K562 (cell line): ENCODE measurements at regions not wholly inside any gene's neighbourhood (a gene's known extent, or its start where the extent isn't known, plus 50 kb on each side); places are given as distances from the start of the nearest gene placed in this dataset.

Source experiments
- ATAC-seq: fragments of 200-7000 bp; cut with Tn5 transposase; 3 replicates; pipeline ENCODE4 v1.9.1; 2020; ENCODE audit warnings: moderate library complexity
- BruUV-seq: library from RNA; stranded (reverse); fragments of 400-500 nt; replicated peaks from 2 replicates; lab custom pipeline; 2021; lab: Mats Ljungman, UMichigan
- CTCF ChIA-PET: fragments of 300-600 bp; formaldehyde crosslinking; extraction: SDS; loops from one replicate; lab custom pipeline; 2021; ENCODE audit warnings: low intra/inter-chr PET ratio; lab: Yijun Ruan, JAX
- POLR2A ChIA-PET: fragments of 300-600, 350-650 bp; sonication (Branson Sonifier 250); formaldehyde crosslinking; extraction: SDS; loops from one replicate; lab custom pipeline; 2021; ENCODE audit warnings: antibody characterized with exemption, inconsistent platforms; lab: Yijun Ruan, JAX
- DNase-seq, 4 experiments: peaks; one replicate each; pipeline versions ENCODE4 v3.0.0 to v3.0.0-alpha.2; 2011 to 2018; ENCODE audit warnings: low spot score in 3 of 4, mixed read lengths in 3 of 4; ENCODE audit errors: extremely low read depth in 1 of 4
- FAIRE-seq: peaks from 2 replicates; lab custom pipeline; 2011; peaks lifted over from hg19 to GRCh38; lab: Jason Lieb, UNC
- H2AFZ ChIP-seq: 2 replicates; pipeline ENCODE4 v1.6.0; 2011; ENCODE audit warnings: low read depth, low read length, control low read depth, inconsistent platforms
- H3K27ac ChIP-seq: fragments of 200-600 bp; 3 replicates; pipeline ENCODE4 v1.8.0; 2011; ENCODE audit warnings: low read depth, mild to moderate bottlenecking, control low read depth, inconsistent platforms, low read length, moderate library complexity, mixed read lengths; ENCODE audit errors: extremely low read depth
- H3K27me3 ChIP-seq, 2 experiments: fragments of 300-600 bp in 1 of 2; 2 replicates in 1 of 2; 3 replicates in 1 of 2; pipeline versions ENCODE4 v1.6.0 to v1.8.0; 2011; ENCODE audit warnings: inconsistent platforms in 2 of 2, low read length in 2 of 2, mild to moderate bottlenecking in 1 of 2, mixed read lengths in 1 of 2, moderate library complexity in 1 of 2; ENCODE audit not compliant: control insufficient read depth in 2 of 2, insufficient read depth in 2 of 2
- H3K36me3 ChIP-seq: fragments of 300-600 bp; 3 replicates; pipeline ENCODE4 v1.8.0; 2011; ENCODE audit warnings: mild to moderate bottlenecking, low read length, inconsistent platforms; ENCODE audit not compliant: control insufficient read depth, insufficient read depth
- H3K4me1 ChIP-seq, 2 experiments: fragments of 200-600 bp in 1 of 2; replicated peaks in 1 of 2; 2 replicates in 1 of 2; 3 replicates in 1 of 2; pipeline versions ENCODE4 v1.5.1 to v1.8.0; 2011; ENCODE audit warnings: inconsistent platforms in 2 of 2, low read length in 2 of 2, mild to moderate bottlenecking in 1 of 2, mixed read lengths in 1 of 2, moderate library complexity in 1 of 2; ENCODE audit not compliant: control insufficient read depth in 2 of 2, insufficient read depth in 2 of 2
- H3K4me2 ChIP-seq: 2 replicates; pipeline ENCODE4 v1.6.1; 2011; ENCODE audit warnings: low read length, control low read depth, inconsistent platforms, mixed read lengths; ENCODE audit not compliant: insufficient read depth
- H3K4me3 ChIP-seq: fragments of 200-600 bp; sonication (generic), shearing (Covaris generic); 2 replicates; pipeline ENCODE4 v1.5.1; 2016; ENCODE audit warnings: control low read depth, inconsistent platforms
- H3K79me2 ChIP-seq: fragments of 200-600 bp; 3 replicates; pipeline ENCODE4 v1.8.0; 2011; ENCODE audit warnings: low read length, inconsistent platforms; ENCODE audit not compliant: control insufficient read depth, insufficient read depth
- H3K9ac ChIP-seq, 2 experiments: 2 replicates each; pipeline versions ENCODE4 v1.6.0 to v1.6.1; 2011; ENCODE audit warnings: low read depth in 2 of 2, low read length in 2 of 2, control low read depth in 1 of 2, inconsistent platforms in 1 of 2, mild to moderate bottlenecking in 1 of 2, mixed read lengths in 1 of 2; ENCODE audit not compliant: insufficient read depth in 1 of 2
- H3K9me1 ChIP-seq: one replicate; pipeline ENCODE4 v1.6.0; 2011; ENCODE audit warnings: inconsistent platforms, mild to moderate bottlenecking, low read length, moderate library complexity; ENCODE audit not compliant: control insufficient read depth, insufficient read depth
- H3K9me3 ChIP-seq: replicated peaks from 2 replicates; pipeline ENCODE4 v1.5.1; 2011; ENCODE audit warnings: low read depth, low read length, inconsistent platforms; ENCODE audit not compliant: control insufficient read depth, insufficient read depth
- H4K20me1 ChIP-seq: replicated peaks from 2 replicates; pipeline ENCODE4 v1.6.1; 2011; ENCODE audit warnings: low read length, inconsistent platforms, mixed read lengths; ENCODE audit not compliant: control insufficient read depth, insufficient read depth
- BRCA1 ChIP-seq, 2 experiments: fragments of 450-650 bp in 1 of 2; sonication (generic) in 1 of 2; formaldehyde crosslinking in 1 of 2; IDR thresholded peaks; 2 replicates each; pipeline versions ENCODE4 v1.5.0 to v1.6.1; 2017 to 2020; ENCODE audit warnings: mild to moderate bottlenecking in 1 of 2, missing genetic modification reagents in 1 of 2
- HNRNPK ChIP-seq: fragments of 200-400 bp; formaldehyde crosslinking; IDR thresholded peaks from one replicate; pipeline ENCODE4 v1.6.1; 2018; ENCODE audit warnings: mild to moderate bottlenecking, low read depth, low read length; ENCODE audit not compliant: poor library complexity, severe bottlenecking
- JUN ChIP-seq, 2 experiments: sonication (generic) in 1 of 2; formaldehyde crosslinking in 1 of 2; IDR thresholded peaks; 2 replicates each; pipeline versions ENCODE4 v1.6.1 to v1.8.0; 2012 to 2022; ENCODE audit warnings: borderline replicate concordance in 2 of 2, mild to moderate bottlenecking in 2 of 2, improper control_type of control experiment in 1 of 2, low read depth in 1 of 2, low read length in 1 of 2, missing genetic modification reagents in 1 of 2
- STAG1 ChIP-seq: sonication (generic); formaldehyde crosslinking; IDR thresholded peaks from 2 replicates; pipeline ENCODE4 v1.5.0; 2020; ENCODE audit warnings: missing genetic modification reagents, borderline replicate concordance
- TFAM ChIP-seq: fragments of 250-450 bp; sonication (Bioruptor Pico); conservative IDR thresholded peaks from 2 replicates; pipeline ENCODE4 v1.5.0; 2021; ENCODE audit warnings: mild to moderate bottlenecking, moderate library complexity
- ZNF133 ChIP-seq: fragments of 250-450 bp; sonication (Bioruptor Pico); IDR thresholded peaks from 2 replicates; pipeline ENCODE4 v1.4.0; 2020; ENCODE audit warnings: mild to moderate bottlenecking
- ZNF431 ChIP-seq: sonication (generic); formaldehyde crosslinking; IDR thresholded peaks from 2 replicates; pipeline ENCODE4 v1.8.0; 2022; ENCODE audit warnings: mild to moderate bottlenecking, missing genetic modification reagents
- WGBS: fragments of 100-300 bp; shearing (Covaris generic); methylation state at CpG from one replicate; pipeline ENCODE4 v1.1.6; 2016; ENCODE audit warnings: low coverage, mixed read lengths; ENCODE audit not compliant: insufficient coverage; ENCODE audit errors: missing lambda C conversion rate; 5-methylcytosine and 5-hydroxymethylcytosine counted together
- in situ Hi-C: fragments of 300-500 bp; cut with MboI; formaldehyde crosslinking; loops from 4 replicates; pipeline ENCODE4 v1.15.0; 2018; ENCODE audit warnings: inconsistent platforms, mixed read lengths
- intact Hi-C: fragments of 100-400 bp; cut with micrococcal nuclease; formaldehyde crosslinking; loops from 2 replicates; pipeline ENCODE4 v1.14.2; 2022
- TF ChIP-seq, protein P1 (sequence below): fragments of 150-350 bp; IDR thresholded peaks from 2 replicates; pipeline ENCODE4 v1.6.1; 2014; ENCODE audit warnings: low read depth, mild to moderate bottlenecking, low read length, borderline replicate concordance

DNA sequence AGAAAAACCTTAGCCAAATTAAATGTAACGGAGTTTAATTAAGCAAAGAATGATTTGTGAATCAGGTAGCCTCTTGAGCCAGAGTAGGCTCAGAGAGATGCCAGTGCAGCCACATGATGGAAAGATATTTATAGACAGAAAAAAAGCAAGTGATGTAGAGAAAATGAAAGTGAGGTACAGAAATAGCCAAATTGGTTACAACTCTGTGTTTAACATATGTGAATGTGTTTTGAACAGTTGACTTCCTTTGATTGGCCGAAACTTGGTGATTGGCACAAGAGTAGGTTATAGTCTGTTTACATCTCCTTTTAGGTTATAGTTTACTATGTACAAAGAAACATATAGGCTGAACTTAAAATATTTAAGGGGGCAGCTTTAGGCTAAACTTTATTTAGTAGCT, 459.9 kb upstream of the BOD1L1 start (continued):
- TF ChIP-seq HNRNPK, result no peak
- no peak for TF ChIP-seq TFAM
- TF ChIP-seq JUN (IDR thresholded peaks at IDR 0.05; ENCODE audit: borderline replicate concordance, low read depth, low read length), result no peak
- TF ChIP-seq JUN (CRISPR knock-in tag; IDR thresholded peaks at IDR 0.05; ENCODE audit: borderline replicate concordance), result no peak

DNA sequence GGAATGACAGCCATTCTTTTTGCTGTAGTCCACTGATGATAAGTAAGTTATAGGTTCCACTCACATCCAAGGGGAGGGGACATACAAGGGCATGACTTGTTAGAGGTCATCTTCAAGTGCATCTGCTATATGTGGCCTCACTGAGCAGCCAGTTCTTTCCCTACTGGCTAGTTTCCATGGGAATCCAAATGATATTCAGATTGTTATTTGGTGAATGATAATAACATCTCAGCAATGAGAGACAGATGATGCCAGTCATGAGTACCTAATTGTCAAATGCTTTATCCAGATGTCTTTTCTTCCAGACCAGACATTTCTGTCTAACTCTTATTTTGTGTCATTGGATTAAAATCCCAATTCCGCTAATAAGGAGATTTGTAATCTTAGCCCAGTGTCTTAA, 460.4 kb upstream of the BOD1L1 start:
- FAIRE-seq, result no peak
- intact Hi-C loops (no loop called here), in situ Hi-C loops (no loop called here)
- no peaks in the 10 kb centered on the region for H3K36me3 ChIP-seq
- no peaks in the 10 kb centered on the region for H3K9me1 ChIP-seq
- no peak for ATAC-seq
- no peak for DNase-seq
- CTCF ChIA-PET, result no interaction called here
- BruUV-seq, result no TSS peak
- no peaks in the 10 kb centered on the region for H3K79me2 ChIP-seq
- no peak overlapping the region for H3K4me3 ChIP-seq
- H2AFZ ChIP-seq, result no peak overlapping the region
- H3K4me1 ChIP-seq, result no peaks in the 10 kb centered on the region
- no peaks in the 10 kb centered on the region for H3K27me3 ChIP-seq
- POLR2A ChIA-PET, result no interaction called here
- H3K4me2 ChIP-seq, result no peak overlapping the region
- H3K27ac ChIP-seq, result no peak overlapping the region
- H3K9ac ChIP-seq, result no peak overlapping the region
- no peaks in the 10 kb centered on the region for H4K20me1 ChIP-seq
- no peaks in the 10 kb centered on the region for H3K9me3 ChIP-seq
- WGBS, result 0% methylated on average over 1 of the region's 1 CpG
- TF ChIP-seq BRCA1 (IDR thresholded peaks at IDR 0.05) (no peak), BRCA1 (CRISPR knock-in tag; IDR thresholded peaks at IDR 0.05) (no peak), ZNF431 (CRISPR knock-in tag) (no peak), ZNF133 (no peak), STAG1 (CRISPR knock-in tag) (no peak)
- TF ChIP-seq, protein P1, sequence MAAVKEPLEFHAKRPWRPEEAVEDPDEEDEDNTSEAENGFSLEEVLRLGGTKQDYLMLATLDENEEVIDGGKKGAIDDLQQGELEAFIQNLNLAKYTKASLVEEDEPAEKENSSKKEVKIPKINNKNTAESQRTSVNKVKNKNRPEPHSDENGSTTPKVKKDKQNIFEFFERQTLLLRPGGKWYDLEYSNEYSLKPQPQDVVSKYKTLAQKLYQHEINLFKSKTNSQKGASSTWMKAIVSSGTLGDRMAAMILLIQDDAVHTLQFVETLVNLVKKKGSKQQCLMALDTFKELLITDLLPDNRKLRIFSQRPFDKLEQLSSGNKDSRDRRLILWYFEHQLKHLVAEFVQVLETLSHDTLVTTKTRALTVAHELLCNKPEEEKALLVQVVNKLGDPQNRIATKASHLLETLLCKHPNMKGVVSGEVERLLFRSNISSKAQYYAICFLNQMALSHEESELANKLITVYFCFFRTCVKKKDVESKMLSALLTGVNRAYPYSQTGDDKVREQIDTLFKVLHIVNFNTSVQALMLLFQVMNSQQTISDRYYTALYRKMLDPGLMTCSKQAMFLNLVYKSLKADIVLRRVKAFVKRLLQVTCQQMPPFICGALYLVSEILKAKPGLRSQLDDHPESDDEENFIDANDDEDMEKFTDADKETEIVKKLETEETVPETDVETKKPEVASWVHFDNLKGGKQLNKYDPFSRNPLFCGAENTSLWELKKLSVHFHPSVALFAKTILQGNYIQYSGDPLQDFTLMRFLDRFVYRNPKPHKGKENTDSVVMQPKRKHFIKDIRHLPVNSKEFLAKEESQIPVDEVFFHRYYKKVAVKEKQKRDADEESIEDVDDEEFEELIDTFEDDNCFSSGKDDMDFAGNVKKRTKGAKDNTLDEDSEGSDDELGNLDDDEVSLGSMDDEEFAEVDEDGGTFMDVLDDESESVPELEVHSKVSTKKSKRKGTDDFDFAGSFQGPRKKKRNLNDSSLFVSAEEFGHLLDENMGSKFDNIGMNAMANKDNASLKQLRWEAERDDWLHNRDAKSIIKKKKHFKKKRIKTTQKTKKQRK, result no peak
